MM.1S (cell line): ENCODE measurements at regions not wholly inside any gene's neighbourhood (a gene's known extent, or its start where the extent isn't known, plus 50 kb on each side); places are given as distances from the start of the nearest gene placed in this dataset.
A peak's percentile ranks its signal among the peaks of the same experiment; 100 is the strongest.

Experiments used
- DNase-seq: peaks from one replicate; pipeline ENCODE4 v3.0.0-alpha.2; 2015
- H2AFZ ChIP-seq: fragments of 300-600 bp; sonication (generic); 2 replicates; pipeline ENCODE4 v1.6.0; 2016; ENCODE audit warnings: antibody characterized with exemption, low read length
- H3F3A ChIP-seq: fragments of 300-600 bp; sonication (generic); 2 replicates; pipeline ENCODE4 v1.6.1; 2016; ENCODE audit warnings: mild to moderate bottlenecking, antibody characterized with exemption, low read length, moderate library complexity, mixed read lengths; ENCODE audit not compliant: insufficient read depth
- H3K27ac ChIP-seq: fragments of 300-600 bp; sonication (generic); 2 replicates; pipeline ENCODE4 v1.5.1; 2016; ENCODE audit warnings: mild to moderate bottlenecking, low read length
- H3K27me3 ChIP-seq: fragments of 300-600 bp; sonication (generic); replicated peaks from 2 replicates; pipeline ENCODE4 v1.6.0; 2016; ENCODE audit warnings: low read length; ENCODE audit not compliant: insufficient read depth
- H3K36me3 ChIP-seq: fragments of 300-600 bp; sonication (generic); replicated peaks from 2 replicates; pipeline ENCODE4 v1.6.1; 2016; ENCODE audit warnings: mild to moderate bottlenecking, low read length, mixed read lengths; ENCODE audit not compliant: insufficient read depth
- H3K4me1 ChIP-seq: fragments of 300-600 bp; sonication (generic); 2 replicates; pipeline ENCODE4 v1.6.1; 2016; ENCODE audit warnings: low read length, mixed read lengths
- H3K4me2 ChIP-seq: fragments of 300-600 bp; sonication (generic); 2 replicates; pipeline ENCODE4 v1.6.0; 2016; ENCODE audit warnings: low read depth, low read length
- H3K4me3 ChIP-seq: fragments of 300-600 bp; sonication (generic); 2 replicates; pipeline ENCODE4 v1.5.1; 2016; ENCODE audit warnings: low read length, mixed read lengths
- H3K79me2 ChIP-seq: fragments of 300-600 bp; sonication (generic); 2 replicates; pipeline ENCODE4 v1.6.1; 2016; ENCODE audit warnings: mixed run types, low read length, mixed read lengths
- H3K9ac ChIP-seq: fragments of 300-600 bp; sonication (generic); 2 replicates; pipeline ENCODE4 v1.6.1; 2016; ENCODE audit warnings: low read length, mixed read lengths
- H3K9me2 ChIP-seq: fragments of 300-600 bp; sonication (generic); replicated peaks from 2 replicates; pipeline ENCODE4 v1.6.1; 2016; ENCODE audit warnings: mild to moderate bottlenecking, low read length, mixed read lengths; ENCODE audit not compliant: insufficient read depth
- H3K9me3 ChIP-seq: fragments of 300-600 bp; sonication (generic); replicated peaks from 2 replicates; pipeline ENCODE4 v1.6.1; 2016; ENCODE audit warnings: mild to moderate bottlenecking, low read length, mixed read lengths; ENCODE audit not compliant: insufficient read depth
- H4K20me1 ChIP-seq: fragments of 300-600 bp; sonication (generic); 2 replicates; pipeline ENCODE4 v1.6.1; 2016; ENCODE audit warnings: mild to moderate bottlenecking, low read length, moderate library complexity, mixed read lengths; ENCODE audit not compliant: insufficient read depth
- EZH2 ChIP-seq: fragments of 300-600 bp; sonication (generic); optimal IDR thresholded peaks from 2 replicates; pipeline ENCODE3; 2017; ENCODE audit warnings: low read depth, mild to moderate bottlenecking, antibody characterized with exemption, low read length, mixed read lengths
- EZH2phosphoT487 ChIP-seq: fragments of 300-600 bp; sonication (generic); IDR thresholded peaks from 2 replicates; pipeline ENCODE4 v1.6.1; 2018; ENCODE audit warnings: antibody characterized with exemption, low read length
- TF ChIP-seq, protein P1 (sequence below): fragments of 300-600 bp; sonication (generic); IDR thresholded peaks from 2 replicates; pipeline ENCODE4 v1.5.1; 2016; ENCODE audit warnings: antibody characterized with exemption, low read length, mixed read lengths

DNA sequence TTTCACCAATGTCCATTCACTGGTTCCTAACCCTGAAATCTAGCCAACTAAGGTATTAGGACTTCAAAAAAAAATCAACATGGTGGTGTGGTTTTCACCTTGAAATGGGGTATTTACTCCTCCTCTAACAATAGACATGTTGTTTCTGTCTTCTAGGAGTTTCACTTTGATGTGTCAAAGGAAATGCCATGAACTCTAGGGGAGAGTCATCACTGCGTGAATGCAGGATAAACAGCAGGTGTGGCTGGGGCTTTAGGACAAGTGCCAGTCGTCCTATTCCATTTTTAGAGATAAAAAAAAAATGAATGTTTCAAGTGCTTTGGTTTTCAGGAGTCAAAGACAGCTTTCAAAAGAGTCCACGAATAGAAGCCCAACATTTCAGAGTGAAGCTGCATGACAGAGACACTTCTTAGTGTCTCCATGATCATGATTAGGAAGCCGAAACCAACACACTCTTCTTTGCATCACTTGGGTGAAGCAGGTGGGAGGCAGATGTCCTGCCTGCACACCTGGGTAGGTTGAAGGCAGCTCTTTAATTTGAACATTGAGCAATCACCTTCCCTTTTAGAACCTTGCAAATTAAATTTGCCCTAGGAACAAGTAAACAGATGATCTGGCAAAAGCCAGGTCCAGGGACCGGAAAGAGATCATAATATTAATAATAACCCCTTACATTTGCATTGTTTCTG, 328.5 kb upstream of the PRDM1 start:
- H3K9me3 ChIP-seq = no peaks in the 10 kb centered on the region
- H3F3A ChIP-seq = peaks cover 25% of the 10 kb centered on the region
- H3K4me3 ChIP-seq = peak overlapping the region; percentile 15; the same call in 1 of the 2 replicates
- H3K9me2 ChIP-seq = no peaks in the 10 kb centered on the region
- peaks cover 35% of the 10 kb centered on the region for H3K4me1 ChIP-seq
- no peaks in the 10 kb centered on the region for H3K79me2 ChIP-seq
- H3K9ac ChIP-seq = peak overlapping the region; percentile 56
- no peaks in the 10 kb centered on the region for H4K20me1 ChIP-seq
- H3K36me3 ChIP-seq = no peaks in the 10 kb centered on the region
- TF ChIP-seq EZH2 = no peak
- TF ChIP-seq EZH2phosphoT487 = no peak
- TF ChIP-seq, protein P1, sequence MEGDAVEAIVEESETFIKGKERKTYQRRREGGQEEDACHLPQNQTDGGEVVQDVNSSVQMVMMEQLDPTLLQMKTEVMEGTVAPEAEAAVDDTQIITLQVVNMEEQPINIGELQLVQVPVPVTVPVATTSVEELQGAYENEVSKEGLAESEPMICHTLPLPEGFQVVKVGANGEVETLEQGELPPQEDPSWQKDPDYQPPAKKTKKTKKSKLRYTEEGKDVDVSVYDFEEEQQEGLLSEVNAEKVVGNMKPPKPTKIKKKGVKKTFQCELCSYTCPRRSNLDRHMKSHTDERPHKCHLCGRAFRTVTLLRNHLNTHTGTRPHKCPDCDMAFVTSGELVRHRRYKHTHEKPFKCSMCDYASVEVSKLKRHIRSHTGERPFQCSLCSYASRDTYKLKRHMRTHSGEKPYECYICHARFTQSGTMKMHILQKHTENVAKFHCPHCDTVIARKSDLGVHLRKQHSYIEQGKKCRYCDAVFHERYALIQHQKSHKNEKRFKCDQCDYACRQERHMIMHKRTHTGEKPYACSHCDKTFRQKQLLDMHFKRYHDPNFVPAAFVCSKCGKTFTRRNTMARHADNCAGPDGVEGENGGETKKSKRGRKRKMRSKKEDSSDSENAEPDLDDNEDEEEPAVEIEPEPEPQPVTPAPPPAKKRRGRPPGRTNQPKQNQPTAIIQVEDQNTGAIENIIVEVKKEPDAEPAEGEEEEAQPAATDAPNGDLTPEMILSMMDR = no peak
- H3K4me2 ChIP-seq = peak overlapping the region; percentile 56
- no peaks in the 10 kb centered on the region for H3K27me3 ChIP-seq
- peak overlapping the region; percentile 91 for H3K27ac ChIP-seq
- DNase-seq = peak; percentile 95
- no peak overlapping the region for H2AFZ ChIP-seq

DNA sequence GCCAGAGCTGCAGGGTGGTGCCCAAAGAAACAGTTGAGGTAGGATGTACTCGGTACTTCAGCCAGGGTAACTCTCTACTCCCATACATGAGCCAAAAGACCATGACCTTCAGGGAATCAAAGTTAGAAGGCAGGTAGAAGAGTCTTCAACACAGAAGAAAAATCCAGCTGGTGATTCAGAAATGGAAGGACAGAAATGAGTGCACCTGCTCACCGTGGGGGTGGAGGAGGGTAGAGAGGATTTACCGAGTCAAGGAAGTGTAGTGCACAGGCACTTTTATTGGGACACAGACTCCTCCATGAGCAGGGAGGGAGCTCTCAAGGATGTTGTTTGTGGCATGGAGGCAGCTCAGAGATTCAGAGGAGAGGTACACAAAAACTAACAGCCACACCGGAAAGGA, 330.3 kb upstream of the PRDM1 start:
- Histone ChIP-seq H3K9me2 (no peaks in the 10 kb centered on the region), H3K36me3 (no peaks in the 10 kb centered on the region), H3F3A (peaks cover 25% of the 10 kb centered on the region), H3K4me3 (no peak overlapping the region), H4K20me1 (no peaks in the 10 kb centered on the region), H3K27ac (no peak overlapping the region), H2AFZ (no peak overlapping the region), H3K79me2 (no peaks in the 10 kb centered on the region), H3K4me1 (peaks cover 35% of the 10 kb centered on the region), H3K9me3 (no peaks in the 10 kb centered on the region), H3K27me3 (no peaks in the 10 kb centered on the region), H3K9ac (no peak overlapping the region), H3K4me2 (no peak overlapping the region)
- TF ChIP-seq, protein P1 = no peak
- no peak for TF ChIP-seq EZH2
- no peak for TF ChIP-seq EZH2phosphoT487
- no peak for DNase-seq

DNA sequence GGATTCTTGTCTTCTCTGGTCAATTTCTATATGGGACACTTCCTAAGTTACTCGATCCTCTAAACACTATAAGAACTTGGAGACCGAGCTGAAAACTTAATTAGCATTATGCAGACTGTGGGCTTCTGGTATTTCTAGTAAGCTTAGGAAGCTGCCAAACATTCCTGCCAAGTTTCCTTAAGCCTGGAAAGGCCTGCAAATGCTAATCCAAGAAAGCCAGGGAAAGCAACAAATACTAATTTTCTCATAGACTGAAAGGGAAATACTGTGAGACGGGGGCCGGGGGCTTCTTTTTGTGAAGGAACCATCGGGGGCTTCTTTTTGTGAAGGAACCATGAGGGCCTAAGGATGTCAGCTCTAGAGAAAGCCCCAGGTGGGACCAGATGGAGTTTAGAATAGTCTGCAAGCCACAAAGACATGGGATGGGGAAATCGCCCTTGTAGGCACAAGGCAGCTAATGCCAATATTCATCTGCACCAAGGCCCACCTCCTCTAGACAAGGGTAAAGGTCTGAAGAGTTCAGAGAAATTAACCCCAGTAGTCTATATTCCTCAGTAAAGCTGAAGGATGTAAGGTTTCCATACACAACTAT, 332.4 kb upstream of the PRDM1 start:
- TF ChIP-seq, protein P1 = no peak
- TF ChIP-seq EZH2 (no peak), EZH2phosphoT487 (no peak)
- no peak overlapping the region for H3K4me2 ChIP-seq
- DNase-seq = no peak

More for the DNA sequence above, 332.4 kb upstream of the PRDM1 start:
- H3K79me2 ChIP-seq = no peaks in the 10 kb centered on the region
- H3K27ac ChIP-seq = no peak overlapping the region
- H3K9ac ChIP-seq = no peak overlapping the region
- H3K4me3 ChIP-seq = no peak overlapping the region
- H3K9me3 ChIP-seq = no peaks in the 10 kb centered on the region
- no peaks in the 10 kb centered on the region for H3K36me3 ChIP-seq
- peaks cover 19% of the 10 kb centered on the region for H3F3A ChIP-seq
- H3K9me2 ChIP-seq = no peaks in the 10 kb centered on the region
- no peaks in the 10 kb centered on the region for H3K27me3 ChIP-seq
- H2AFZ ChIP-seq = no peak overlapping the region
- H3K4me1 ChIP-seq = peaks cover 20% of the 10 kb centered on the region
- H4K20me1 ChIP-seq = no peaks in the 10 kb centered on the region
